H9 (cell line): ENCODE measurements at regions not wholly inside any gene's neighbourhood (a gene's known extent, or its start where the extent isn't known, plus 50 kb on each side); places are given as distances from the start of the nearest gene placed in this dataset.

Experiments
- DNase-seq: peaks from one replicate; pipeline ENCODE4 v3.0.0-alpha.2; 2017
- H2AFZ ChIP-seq: one replicate; pipeline ENCODE4 v1.6.1; 2013; ENCODE audit warnings: mild to moderate bottlenecking, low read length, control low read depth, moderate library complexity
- H2AK5ac ChIP-seq: 2 replicates; pipeline ENCODE4 v1.6.1; 2013; ENCODE audit warnings: low read length, control low read depth, mixed read lengths; ENCODE audit not compliant: insufficient read length
- H2BK120ac ChIP-seq: one replicate; pipeline ENCODE4 v1.6.1; 2013; ENCODE audit warnings: low read depth, mild to moderate bottlenecking, low read length, control low read depth, inconsistent platforms; ENCODE audit not compliant: poor library complexity, severe bottlenecking
- H2BK12ac ChIP-seq: 2 replicates; pipeline ENCODE4 v1.6.1; 2013; ENCODE audit warnings: low read length, control low read depth, mixed read lengths, low read depth; ENCODE audit not compliant: insufficient read length
- H2BK15ac ChIP-seq: 2 replicates; pipeline ENCODE4 v1.6.1; 2013; ENCODE audit warnings: low read depth, low read length, control low read depth
- H2BK20ac ChIP-seq: one replicate; pipeline ENCODE4 v1.6.1; 2013; ENCODE audit warnings: low read depth, mild to moderate bottlenecking, low read length, control low read depth, inconsistent platforms; ENCODE audit not compliant: poor library complexity, severe bottlenecking
- H2BK5ac ChIP-seq: 2 replicates; pipeline ENCODE4 v1.6.1; 2013; ENCODE audit warnings: low read length, control low read depth, mixed read lengths; ENCODE audit not compliant: insufficient read length
- H3K14ac ChIP-seq: 2 replicates; pipeline ENCODE4 v1.6.1; 2013; ENCODE audit warnings: low read length, control low read depth; ENCODE audit not compliant: insufficient read depth
- H3K18ac ChIP-seq: 2 replicates; pipeline ENCODE4 v1.6.1; 2013; ENCODE audit warnings: low read depth, mild to moderate bottlenecking, mixed read lengths, low read length, control low read depth; ENCODE audit not compliant: insufficient read length
- H3K23ac ChIP-seq: 2 replicates; pipeline ENCODE4 v1.6.1; 2013; ENCODE audit warnings: low read length, control low read depth, mixed read lengths, low read depth; ENCODE audit not compliant: insufficient read length
- H3K23me2 ChIP-seq: 2 replicates; pipeline ENCODE4 v1.6.1; 2013; ENCODE audit warnings: low read depth, mild to moderate bottlenecking, mixed read lengths, low read length, control low read depth; ENCODE audit not compliant: insufficient read length, poor library complexity, severe bottlenecking
- H3K27ac ChIP-seq: 2 replicates; pipeline ENCODE4 v1.5.1; 2013; ENCODE audit warnings: low read length, control low read depth, mixed read lengths, low read depth; ENCODE audit not compliant: insufficient read length
- H3K27me3 ChIP-seq: 2 replicates; pipeline ENCODE4 v1.6.1; 2013; ENCODE audit warnings: low read length, control low read depth, inconsistent platforms; ENCODE audit not compliant: insufficient read depth
- H3K4ac ChIP-seq: 2 replicates; pipeline ENCODE4 v1.6.1; 2013; ENCODE audit warnings: low read depth, mild to moderate bottlenecking, control low read depth, inconsistent platforms, low read length, moderate library complexity
- H3K4me1 ChIP-seq: 2 replicates; pipeline ENCODE4 v1.6.1; 2013; ENCODE audit warnings: low read length, control low read depth, inconsistent platforms; ENCODE audit not compliant: insufficient read depth
- H3K4me2 ChIP-seq: 2 replicates; pipeline ENCODE4 v1.6.1; 2013; ENCODE audit warnings: low read length, control low read depth, mixed read lengths; ENCODE audit not compliant: insufficient read length, insufficient read depth
- H3K56ac ChIP-seq: 2 replicates; pipeline ENCODE4 v1.6.1; 2013; ENCODE audit warnings: low read depth, mild to moderate bottlenecking, mixed read lengths, low read length, control low read depth; ENCODE audit not compliant: insufficient read length
- H3K79me1 ChIP-seq: 2 replicates; pipeline ENCODE4 v1.6.1; 2013; ENCODE audit warnings: low read depth, mild to moderate bottlenecking, moderate library complexity, low read length, control low read depth, inconsistent platforms; ENCODE audit not compliant: insufficient read depth, poor library complexity, severe bottlenecking
- H3K79me2 ChIP-seq: 2 replicates; pipeline ENCODE4 v1.6.1; 2013; ENCODE audit warnings: low read length, control low read depth, inconsistent platforms; ENCODE audit not compliant: insufficient read depth
- H3K9ac ChIP-seq: 2 replicates; pipeline ENCODE4 v1.6.1; 2013; ENCODE audit warnings: low read length, control low read depth, mixed read lengths; ENCODE audit not compliant: insufficient read length; ENCODE audit errors: extremely low read depth
- H3K9me3 ChIP-seq: one replicate; pipeline ENCODE4 v1.6.1; 2013; ENCODE audit warnings: low read depth, low read length, inconsistent platforms; ENCODE audit not compliant: control insufficient read depth
- H3T11ph ChIP-seq: one replicate; pipeline ENCODE4 v1.6.1; 2013; ENCODE audit warnings: mild to moderate bottlenecking, low read length, control low read depth, inconsistent platforms
- H4K20me1 ChIP-seq: one replicate; pipeline ENCODE4 v1.6.1; 2013; ENCODE audit not compliant: control insufficient read depth, insufficient read length, insufficient read depth
- H4K5ac ChIP-seq: 2 replicates; pipeline ENCODE4 v1.6.1; 2013; ENCODE audit warnings: low read depth, mild to moderate bottlenecking, mixed read lengths, low read length, control low read depth; ENCODE audit not compliant: insufficient read length
- H4K8ac ChIP-seq: replicated peaks from 2 replicates; pipeline ENCODE4 v1.6.1; 2013; ENCODE audit warnings: low read length, control low read depth, mixed read lengths, low read depth; ENCODE audit not compliant: insufficient read length
- H4K91ac ChIP-seq: 2 replicates; pipeline ENCODE4 v1.6.1; 2013; ENCODE audit warnings: low read depth, mild to moderate bottlenecking, moderate library complexity, mixed read lengths, low read length, control low read depth; ENCODE audit not compliant: insufficient read length
- H3K27ac Mint-ChIP-seq, 3 experiments: 2 replicates in 2 of 3; 3 replicates in 1 of 3; pipeline ENCODE4 v1.8.0; 2020 to 2021; ENCODE audit warnings: mixed read lengths in 3 of 3, mild to moderate bottlenecking in 1 of 3, moderate library complexity in 1 of 3
- H3K27me3 Mint-ChIP-seq: 2 replicates; pipeline ENCODE4 v1.8.0; 2021; ENCODE audit warnings: low read depth, mild to moderate bottlenecking, moderate library complexity, mixed read lengths
- H3K36me3 Mint-ChIP-seq, 3 experiments: 2 replicates in 2 of 3; 3 replicates in 1 of 3; pipeline ENCODE4 v1.8.0; 2020 to 2021; ENCODE audit warnings: low read depth in 3 of 3, mixed read lengths in 3 of 3; ENCODE audit not compliant: insufficient read depth in 1 of 3
- H3K4me1 Mint-ChIP-seq, 2 experiments: 2 replicates each; pipeline ENCODE4 v1.8.0; 2020; ENCODE audit warnings: mixed read lengths in 2 of 2
- H3K4me3 Mint-ChIP-seq, 2 experiments: 2 replicates in 1 of 2; 3 replicates in 1 of 2; pipeline ENCODE4 v1.8.0; 2020 to 2021; ENCODE audit warnings: mild to moderate bottlenecking in 2 of 2, mixed read lengths in 2 of 2, moderate library complexity in 1 of 2
- H3K9me3 Mint-ChIP-seq, 2 experiments: 2 replicates in 1 of 2; 3 replicates in 1 of 2; pipeline ENCODE4 v1.8.0; 2020; ENCODE audit warnings: mild to moderate bottlenecking in 2 of 2, mixed read lengths in 2 of 2, moderate library complexity in 1 of 2
- CTCF ChIP-seq: fragments of 200-600 bp; sonication (generic); conservative IDR thresholded peaks from 3 replicates; pipeline ENCODE4 v1.8.0; 2021; ENCODE audit warnings: antibody characterized with exemption, mild to moderate bottlenecking
- WGBS: extraction: QIAGEN DNeasy Blood & Tissue Kit; methylation state at CpG from one replicate; pipeline ENCODE4 v1.1.7; 2013; ENCODE audit warnings: missing lambda C conversion rate, low lambda C conversion rate, mixed read lengths; ENCODE audit not compliant: insufficient read length; ENCODE audit errors: extremely low coverage; 5-methylcytosine and 5-hydroxymethylcytosine counted together

DNA sequence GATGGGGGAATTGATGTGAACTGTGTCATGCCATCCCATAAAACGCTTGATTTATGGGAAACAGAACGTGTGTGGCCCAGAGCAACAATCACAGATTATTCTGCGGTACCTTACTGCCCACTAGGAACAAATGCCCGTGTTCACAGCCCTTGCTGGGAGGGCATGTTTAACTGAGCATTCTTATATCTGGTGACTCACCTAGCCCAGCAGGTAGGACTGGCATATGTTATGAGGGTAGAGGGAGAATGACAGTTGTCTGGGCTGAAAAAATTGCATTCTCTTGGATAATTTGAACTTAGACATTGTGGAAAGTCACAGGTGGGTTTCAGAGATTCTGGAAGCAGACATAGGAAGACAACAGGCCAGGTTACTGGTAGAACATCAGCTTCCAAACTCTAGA lies 460.6 kb downstream of the DMRT2 start:
- H3K4me1 ChIP-seq, result no peaks in the 10 kb centered on the region
- H3K27me3 ChIP-seq, result no peaks in the 10 kb centered on the region
- H4K91ac ChIP-seq, result no peak overlapping the region
- H4K8ac ChIP-seq, result no peak overlapping the region
- no peak overlapping the region for H3K27ac Mint-ChIP-seq
- H3K9me3 Mint-ChIP-seq, result peaks cover 18 to 58% of the 10 kb centered on the region in 2 experiments
- H3K23ac ChIP-seq, result no peak overlapping the region
- no peak overlapping the region for H2BK120ac ChIP-seq
- H3K9ac ChIP-seq, result no peak overlapping the region
- H3K79me2 ChIP-seq, result no peaks in the 10 kb centered on the region
- no peaks in the 10 kb centered on the region for H3K79me1 ChIP-seq
- H3K27me3 Mint-ChIP-seq, result peaks cover 2% of the 10 kb centered on the region; the same call in 1 of the 2 replicates
- H3K9me3 ChIP-seq, result peaks cover 4% of the 10 kb centered on the region
- no peak overlapping the region for H2BK12ac ChIP-seq
- WGBS, result no CpG with 5 or more reads among the region's 4 CpGs
- H3K4me2 ChIP-seq, result no peak overlapping the region
- no peak overlapping the region for H4K5ac ChIP-seq
- no peak overlapping the region for H2BK20ac ChIP-seq
- peaks cover 0 to 8% (median 0%) of the 10 kb centered on the region in 3 experiments; a peak in 2 of 7 replicates for H3K36me3 Mint-ChIP-seq
- no peak overlapping the region for H3K4me3 Mint-ChIP-seq
- no peak overlapping the region for H3K27ac ChIP-seq
- TF ChIP-seq CTCF, result no peak
- H3T11ph ChIP-seq, result no peak overlapping the region
- no peak overlapping the region for H2AK5ac ChIP-seq
- H3K23me2 ChIP-seq, result no peaks in the 10 kb centered on the region
- H3K4ac ChIP-seq, result no peak overlapping the region
- no peak overlapping the region for H3K14ac ChIP-seq
- H2BK15ac ChIP-seq, result no peak overlapping the region
- no peak overlapping the region for H2BK5ac ChIP-seq
- no peak overlapping the region for H3K18ac ChIP-seq
- H2AFZ ChIP-seq, result no peak overlapping the region
- no peak overlapping the region for H3K56ac ChIP-seq
- H3K4me1 Mint-ChIP-seq, result peaks cover 0 to 3% of the 10 kb centered on the region in 2 experiments; a peak in 2 of 4 replicates
- DNase-seq, result no peak
- H4K20me1 ChIP-seq, result no peaks in the 10 kb centered on the region
